Activated CD4-positive, alpha-beta T cell treated with anti-CD3 and anti-CD28 coated beads, Interleukin-2, amount 50 U/mL, for 24 hours (primary cell): ENCODE measurements at regions not wholly inside any gene's neighbourhood (a gene's known extent, or its start where the extent isn't known, plus 50 kb on each side); places are given as distances from the start of the nearest gene placed in this dataset.

Source experiments
- DNase-seq, 2 donors: peaks; one replicate each; pipeline ENCODE4 v3.0.0-alpha.2; 2020; ENCODE audit warnings: low read depth in 1 of 2, low spot score in 1 of 2

- DNase-seq = no peak
Observed at GRCh38 chr4:138964716-138965426, 50.7 kb upstream of the NOCT start.

- DNase-seq = no peak
Observed at GRCh38 chr4:138963412-138963811, 52.2 kb upstream of the NOCT start.

- no peak for DNase-seq
Observed at GRCh38 chr4:138961664-138962063, 53.9 kb upstream of the NOCT start.

GRCh38 chr4:138961129-138961528, 54.5 kb upstream of the NOCT start:
- no peak for DNase-seq

- DNase-seq = no peak
Observed at GRCh38 chr4:138960175-138960710, 55.3 kb upstream of the NOCT start.

- DNase-seq = no peak
Observed at GRCh38 chr4:138959097-138959815, 56.3 kb upstream of the NOCT start.

- DNase-seq = no peak
Observed at GRCh38 chr4:138958519-138958918, 57.1 kb upstream of the NOCT start.

GRCh38 chr4:138957302-138957701, 58.3 kb upstream of the NOCT start:
- no peak for DNase-seq

- no peak for DNase-seq
Observed at GRCh38 chr4:138954428-138954827, 61.2 kb upstream of the NOCT start.

GRCh38 chr4:138953961-138954371, 61.6 kb upstream of the NOCT start:
- no peak for DNase-seq

- peak in 1 of 2 donors; percentile 10 for DNase-seq
Observed at GRCh38 chr4:138952411-138952810, 63.2 kb upstream of the NOCT start.

GRCh38 chr4:138951764-138952163, 63.8 kb upstream of the NOCT start:
- DNase-seq = no peak

GRCh38 chr4:138949866-138950265, 65.7 kb upstream of the NOCT start:
- DNase-seq = no peak

- DNase-seq = no peak
Observed at GRCh38 chr4:138948918-138949317, 66.7 kb upstream of the NOCT start.

GRCh38 chr4:138946306-138946705, 69.3 kb upstream of the NOCT start:
- DNase-seq = no peak

- no peak for DNase-seq
Observed at GRCh38 chr4:138945840-138946239, 69.7 kb upstream of the NOCT start.

GRCh38 chr4:138945401-138945800, 70.2 kb upstream of the NOCT start:
- DNase-seq = no peak

- DNase-seq = no peak
Observed at GRCh38 chr4:138943893-138944292, 71.7 kb upstream of the NOCT start.

GRCh38 chr4:138941037-138941436, 74.5 kb upstream of the NOCT start:
- DNase-seq = no peak

GRCh38 chr4:138939960-138940359, 75.6 kb upstream of the NOCT start:
- DNase-seq = no peak

GRCh38 chr4:138938366-138938690, 77.3 kb upstream of the NOCT start:
- no peak for DNase-seq

- DNase-seq = no peak
Observed at GRCh38 chr4:138935135-138935807, 80.3 kb upstream of the NOCT start.
